ENCODE measurements at regions not wholly inside any gene's neighbourhood (a gene's known extent, or its start where the extent isn't known, plus 50 kb on each side); places are given as distances from the start of the nearest gene placed in this dataset.

DNA sequence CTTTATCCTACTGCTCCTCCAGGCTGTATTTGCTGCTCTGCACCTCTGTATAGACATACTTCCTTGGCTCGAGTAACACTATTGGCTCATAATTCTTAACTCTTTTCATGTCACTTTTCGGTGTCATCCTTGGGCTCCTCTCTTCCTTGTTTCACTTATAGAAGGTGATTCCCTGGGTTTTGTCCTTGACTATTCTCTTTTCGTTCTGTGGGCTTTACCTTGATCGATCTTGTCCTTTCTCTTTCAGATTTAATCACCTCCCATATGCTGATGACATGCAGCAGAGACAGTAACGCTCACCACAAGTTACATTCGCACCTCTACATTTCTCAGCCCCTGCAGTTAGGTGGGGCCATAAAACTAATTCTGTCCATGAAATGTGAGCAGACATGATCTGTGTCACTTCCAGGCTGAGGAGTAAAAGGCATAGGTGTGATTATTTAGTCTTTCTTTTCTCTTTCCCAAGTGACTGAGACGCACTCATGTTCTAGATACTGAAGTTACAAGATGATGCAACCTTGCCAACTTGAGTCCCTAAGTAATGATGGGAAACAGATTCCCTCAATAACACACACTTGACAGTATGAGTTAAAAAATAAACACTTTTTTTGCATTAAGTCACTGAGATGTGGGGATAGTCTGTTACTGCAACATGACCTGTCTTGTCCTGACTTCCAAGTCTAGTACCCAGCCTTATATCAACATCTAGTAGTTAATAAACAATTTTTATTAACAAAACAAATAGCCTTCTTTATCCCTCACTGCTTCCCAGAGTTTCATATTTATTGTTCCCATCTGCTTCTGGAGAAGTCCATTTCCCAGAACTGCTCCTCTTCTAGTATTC lies 49.9 kb upstream of the HAO2 start:
- H4K20me1 ChIP-seq (ENCODE audit: insufficient read depth, low read length), result no peaks in the 10 kb centered on the region
- H3K4me1 Mint-ChIP-seq, result peaks cover 4% of the 10 kb centered on the region
- no peak overlapping the region for H3K4me2 ChIP-seq (replicated peaks; ENCODE audit: extremely low read depth, low read length, poor library complexity, severe bottlenecking)
- H3K4me3 Mint-ChIP-seq, result no peak overlapping the region
- H3K9me3 ChIP-seq (replicated peaks in 1 of 2; ENCODE audit: control insufficient read depth in 1 of 2, insufficient read depth in 1 of 2, low read length in 2 of 2), result no peaks in the 10 kb centered on the region
- H3K27me3 Mint-ChIP-seq (ENCODE audit: low read depth in 3 of 3), result peaks cover 0 to 2% (median 2%) of the 10 kb centered on the region in 3 donors
- H3K36me3 ChIP-seq (replicated peaks in 1 of 2; ENCODE audit: control insufficient read depth in 1 of 2, insufficient read depth in 2 of 2, low read length in 2 of 2), result no peaks in the 10 kb centered on the region
- no peaks in the 10 kb centered on the region for H3K27me3 ChIP-seq (ENCODE audit: control insufficient read depth in 2 of 2, insufficient read depth in 2 of 2, low read length in 2 of 2)
- H3K4me1 ChIP-seq (ENCODE audit: control insufficient read depth in 1 of 2, insufficient read depth in 2 of 2, low read length in 2 of 2), result no peaks in the 10 kb centered on the region
- 80% methylated on average over 2 of the region's 7 CpGs for WGBS (ENCODE audit: insufficient coverage)
- H3K4me3 ChIP-seq (replicated peaks in 1 of 3; ENCODE audit: low read depth in 2 of 3, low read length in 3 of 3), result no peak overlapping the region
- peaks cover 0 to 2% (median 0%) of the 10 kb centered on the region in 7 donors for H3K9me3 Mint-ChIP-seq
- no peak overlapping the region for H2AFZ ChIP-seq (ENCODE audit: insufficient read depth, low read depth, low read length, poor library complexity, severe bottlenecking)
- no peak for DNase-seq
- TF ChIP-seq, protein P1, sequence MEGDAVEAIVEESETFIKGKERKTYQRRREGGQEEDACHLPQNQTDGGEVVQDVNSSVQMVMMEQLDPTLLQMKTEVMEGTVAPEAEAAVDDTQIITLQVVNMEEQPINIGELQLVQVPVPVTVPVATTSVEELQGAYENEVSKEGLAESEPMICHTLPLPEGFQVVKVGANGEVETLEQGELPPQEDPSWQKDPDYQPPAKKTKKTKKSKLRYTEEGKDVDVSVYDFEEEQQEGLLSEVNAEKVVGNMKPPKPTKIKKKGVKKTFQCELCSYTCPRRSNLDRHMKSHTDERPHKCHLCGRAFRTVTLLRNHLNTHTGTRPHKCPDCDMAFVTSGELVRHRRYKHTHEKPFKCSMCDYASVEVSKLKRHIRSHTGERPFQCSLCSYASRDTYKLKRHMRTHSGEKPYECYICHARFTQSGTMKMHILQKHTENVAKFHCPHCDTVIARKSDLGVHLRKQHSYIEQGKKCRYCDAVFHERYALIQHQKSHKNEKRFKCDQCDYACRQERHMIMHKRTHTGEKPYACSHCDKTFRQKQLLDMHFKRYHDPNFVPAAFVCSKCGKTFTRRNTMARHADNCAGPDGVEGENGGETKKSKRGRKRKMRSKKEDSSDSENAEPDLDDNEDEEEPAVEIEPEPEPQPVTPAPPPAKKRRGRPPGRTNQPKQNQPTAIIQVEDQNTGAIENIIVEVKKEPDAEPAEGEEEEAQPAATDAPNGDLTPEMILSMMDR (IDR thresholded peaks at IDR 0.05), result no peak
- no peak overlapping the region for H3K27ac ChIP-seq (ENCODE audit: low read depth in 1 of 2, low read length in 2 of 2)
- no peak overlapping the region for H3K9ac ChIP-seq (ENCODE audit: insufficient read depth, low read length, poor library complexity, severe bottlenecking)
- no peaks in the 10 kb centered on the region for H3K36me3 Mint-ChIP-seq
- H3K27ac Mint-ChIP-seq, result no peak overlapping the region
- intact Hi-C loops (cut with micrococcal nuclease), result no loop called here
- H3K79me2 ChIP-seq (ENCODE audit: insufficient read depth, low read length), result no peaks in the 10 kb centered on the region

Data from CD14-positive monocyte (primary cell).